ENCODE measurements at regions not wholly inside any gene's neighbourhood (a gene's known extent, or its start where the extent isn't known, plus 50 kb on each side); places are given as distances from the start of the nearest gene placed in this dataset.
"Not testable (repeated sequence)": the region's sequence is repeated elsewhere in the genome, so short reads cannot be mapped to it uniquely, and the experiment has no call there.

DNA sequence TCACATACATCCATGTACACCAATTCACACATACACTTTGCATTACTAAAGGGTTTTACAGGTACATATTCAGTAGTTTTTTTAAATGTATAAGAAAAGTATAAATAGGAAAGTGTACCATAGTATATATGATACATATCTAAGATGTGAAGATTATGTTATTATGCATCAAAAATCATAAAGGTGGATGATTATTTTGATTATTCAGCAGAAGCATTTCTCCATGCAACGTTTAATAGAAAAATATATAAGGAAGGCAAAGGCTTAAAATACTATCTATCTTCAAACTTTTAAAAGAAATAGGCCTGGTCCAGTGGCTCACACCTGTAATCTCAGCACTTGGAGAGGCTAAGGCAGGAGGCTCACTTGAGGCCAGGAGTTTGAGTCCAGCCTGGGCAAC lies 133.5 kb upstream of the KLF3 start:
- TF ChIP-seq, protein P1, sequence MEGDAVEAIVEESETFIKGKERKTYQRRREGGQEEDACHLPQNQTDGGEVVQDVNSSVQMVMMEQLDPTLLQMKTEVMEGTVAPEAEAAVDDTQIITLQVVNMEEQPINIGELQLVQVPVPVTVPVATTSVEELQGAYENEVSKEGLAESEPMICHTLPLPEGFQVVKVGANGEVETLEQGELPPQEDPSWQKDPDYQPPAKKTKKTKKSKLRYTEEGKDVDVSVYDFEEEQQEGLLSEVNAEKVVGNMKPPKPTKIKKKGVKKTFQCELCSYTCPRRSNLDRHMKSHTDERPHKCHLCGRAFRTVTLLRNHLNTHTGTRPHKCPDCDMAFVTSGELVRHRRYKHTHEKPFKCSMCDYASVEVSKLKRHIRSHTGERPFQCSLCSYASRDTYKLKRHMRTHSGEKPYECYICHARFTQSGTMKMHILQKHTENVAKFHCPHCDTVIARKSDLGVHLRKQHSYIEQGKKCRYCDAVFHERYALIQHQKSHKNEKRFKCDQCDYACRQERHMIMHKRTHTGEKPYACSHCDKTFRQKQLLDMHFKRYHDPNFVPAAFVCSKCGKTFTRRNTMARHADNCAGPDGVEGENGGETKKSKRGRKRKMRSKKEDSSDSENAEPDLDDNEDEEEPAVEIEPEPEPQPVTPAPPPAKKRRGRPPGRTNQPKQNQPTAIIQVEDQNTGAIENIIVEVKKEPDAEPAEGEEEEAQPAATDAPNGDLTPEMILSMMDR (IDR thresholded peaks at IDR 0.05): no peak
- no peaks in the 10 kb centered on the region for H3K36me3 ChIP-seq
- ATAC-seq (ENCODE audit: insufficient number of reproducible peaks, low FRiP score, low read depth) (no peak), DNase-seq (ENCODE audit: low spot score) (no peak)
- no peak overlapping the region for H3K27ac ChIP-seq
- H3K4me1 ChIP-seq (ENCODE audit: control insufficient read depth in 1 of 2, low read depth in 2 of 2): peaks cover 0 to 4% of the 10 kb centered on the region in 2 donors
- no peaks in the 10 kb centered on the region for H3K9me3 ChIP-seq
- H3K27me3 ChIP-seq (replicated peaks; ENCODE audit: insufficient read depth): no peaks in the 10 kb centered on the region
- no peak overlapping the region for H3K4me3 ChIP-seq

DNA sequence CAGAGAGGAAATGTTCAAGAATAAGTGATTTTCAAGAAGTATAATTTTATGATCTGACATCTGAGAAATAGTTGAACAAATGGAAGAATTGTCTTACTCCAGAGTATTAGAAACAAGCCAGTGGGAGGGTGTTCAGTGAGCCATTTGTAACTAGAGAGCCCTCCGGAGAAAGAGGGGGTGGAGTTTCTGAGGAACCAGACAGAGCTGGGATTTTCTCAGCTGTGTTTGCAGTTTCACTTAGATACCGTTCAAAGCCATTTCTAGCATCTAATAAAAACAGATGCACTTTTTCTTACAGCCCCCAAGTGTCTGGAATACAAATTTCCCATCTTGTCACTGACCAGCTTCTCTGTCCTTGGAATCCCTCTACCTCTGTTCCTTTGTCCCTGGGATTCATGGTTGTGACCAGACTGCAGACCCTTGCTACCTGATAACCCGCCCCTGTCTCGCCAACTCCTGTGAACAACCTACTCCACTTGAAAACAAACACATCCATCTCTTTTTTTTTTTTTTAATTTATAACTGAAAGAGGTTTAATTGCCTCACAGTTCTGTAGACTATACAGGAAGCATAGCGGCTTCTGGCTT lies 132.8 kb upstream of the KLF3 start:
- H3K27me3 ChIP-seq (replicated peaks; ENCODE audit: insufficient read depth): no peaks in the 10 kb centered on the region
- TF ChIP-seq, protein P1 (IDR thresholded peaks at IDR 0.05): no peak
- no peaks in the 10 kb centered on the region for H3K36me3 ChIP-seq
- H3K4me3 ChIP-seq: no peak overlapping the region
- no peak for ATAC-seq (ENCODE audit: insufficient number of reproducible peaks, low FRiP score, low read depth)
- no peak overlapping the region for H3K27ac ChIP-seq
- DNase-seq (ENCODE audit: low spot score): no peak
- no peaks in the 10 kb centered on the region for H3K9me3 ChIP-seq
- peaks cover 0 to 4% of the 10 kb centered on the region in 2 donors for H3K4me1 ChIP-seq (ENCODE audit: control insufficient read depth in 1 of 2, low read depth in 2 of 2)

- TF ChIP-seq, protein P1 (IDR thresholded peaks at IDR 0.05): no peak
- DNase-seq (ENCODE audit: low spot score) (no peak), ATAC-seq (ENCODE audit: insufficient number of reproducible peaks, low FRiP score, low read depth) (no peak)
- Histone ChIP-seq H3K27ac (no peak overlapping the region), H3K36me3 (no peaks in the 10 kb centered on the region), H3K4me3 (no peak overlapping the region), H3K27me3 (replicated peaks; ENCODE audit: insufficient read depth) (no peaks in the 10 kb centered on the region), H3K4me1 (ENCODE audit: control insufficient read depth in 1 of 2, low read depth in 2 of 2) (peaks cover 0 to 4% of the 10 kb centered on the region in 2 donors), H3K9me3 (no peaks in the 10 kb centered on the region)
Observed at GRCh38 chr4:38532908-38533499, 131.0 kb upstream of the KLF3 start.

DNA sequence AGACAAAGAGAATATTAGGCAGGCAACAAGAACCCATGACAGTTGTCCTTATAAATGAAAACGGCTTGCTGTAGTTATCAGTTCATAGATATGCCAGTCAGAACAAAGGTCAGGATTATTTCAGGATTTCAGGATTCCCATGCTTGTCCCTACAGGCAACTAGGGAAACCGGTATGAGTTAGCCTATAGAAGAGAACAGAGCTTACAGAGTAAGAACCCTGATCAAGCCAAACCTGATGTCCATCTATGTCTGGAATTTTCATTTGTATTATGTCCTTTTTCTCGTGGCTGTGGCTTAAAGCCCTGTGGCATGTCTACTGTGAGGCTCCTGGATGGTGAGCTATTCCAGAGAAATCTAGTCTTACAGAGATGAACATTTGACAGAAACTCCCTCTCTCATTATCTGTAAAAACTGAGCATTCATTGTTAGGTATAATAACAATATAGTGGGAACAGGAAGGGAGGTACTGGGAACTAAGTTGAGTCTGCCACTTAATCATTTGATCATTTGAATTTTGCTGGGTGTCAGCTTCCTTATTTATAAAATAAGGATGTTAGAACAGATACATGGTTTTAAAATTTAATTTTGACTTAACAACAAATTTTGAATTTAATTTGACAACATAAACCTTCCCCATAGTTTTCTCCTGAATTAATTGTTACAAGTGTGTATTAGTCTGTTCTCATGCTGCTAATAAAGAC lies 129.5 kb upstream of the KLF3 start:
- H3K4me1 ChIP-seq (ENCODE audit: control insufficient read depth in 1 of 2, low read depth in 2 of 2): peaks cover 0 to 4% of the 10 kb centered on the region in 2 donors
- H3K9me3 ChIP-seq: no peaks in the 10 kb centered on the region
- DNase-seq (ENCODE audit: low spot score): no peak
- H3K27ac ChIP-seq: no peak overlapping the region
- no peaks in the 10 kb centered on the region for H3K27me3 ChIP-seq (replicated peaks; ENCODE audit: insufficient read depth)
- no peak overlapping the region for H3K4me3 ChIP-seq
- no peak for ATAC-seq (ENCODE audit: insufficient number of reproducible peaks, low FRiP score, low read depth)
- H3K36me3 ChIP-seq: no peaks in the 10 kb centered on the region
- TF ChIP-seq, protein P1 (IDR thresholded peaks at IDR 0.05): no peak

GRCh38 chr4:38535071-38535470 lies 128.9 kb upstream of the KLF3 start:
- H3K4me3 ChIP-seq; H3K4me1 ChIP-seq (ENCODE audit: control insufficient read depth in 1 of 2, low read depth in 2 of 2); H3K27ac ChIP-seq; H3K36me3 ChIP-seq; DNase-seq (ENCODE audit: low spot score); H3K27me3 ChIP-seq (replicated peaks; ENCODE audit: insufficient read depth); H3K9me3 ChIP-seq; ATAC-seq (ENCODE audit: insufficient number of reproducible peaks, low FRiP score, low read depth): not testable (repeated sequence)
